AG08395 (cell line): ENCODE measurements at regions not wholly inside any gene's neighbourhood (a gene's known extent, or its start where the extent isn't known, plus 50 kb on each side); places are given as distances from the start of the nearest gene placed in this dataset.

Experiments used
- DNase-seq: peaks from one replicate; pipeline ENCODE4 v3.0.0; 2012; ENCODE audit warnings: mixed read lengths, low spot score

- no peak for DNase-seq
These were observed 50.2 kb upstream of the BCL11A start for GRCh38 chr2:60603533-60604190.

GRCh38 chr2:60604486-60605064 is 51.1 kb upstream of the BCL11A start:
- no peak for DNase-seq

GRCh38 chr2:60605866-60606265 is 52.4 kb upstream of the BCL11A start:
- DNase-seq, result no peak

- DNase-seq, result no peak
These were observed 55.2 kb upstream of the BCL11A start for GRCh38 chr2:60608679-60609078.

GRCh38 chr2:60612033-60612432 is 58.6 kb upstream of the BCL11A start:
- DNase-seq, result no peak

- no peak for DNase-seq
These were observed 60.9 kb upstream of the BCL11A start for GRCh38 chr2:60614319-60614718.

- DNase-seq, result no peak
These were observed 68.4 kb upstream of the BCL11A start for GRCh38 chr2:60621688-60622429.

- DNase-seq, result no peak
These were observed 69.6 kb upstream of the BCL11A start for GRCh38 chr2:60623040-60623439.

- no peak for DNase-seq
These were observed 74.0 kb upstream of the BCL11A start for GRCh38 chr2:60627412-60627811.

- DNase-seq, result no peak
These were observed 74.6 kb upstream of the BCL11A start for GRCh38 chr2:60628026-60628425.

- no peak for DNase-seq
These were observed 75.3 kb upstream of the BCL11A start for GRCh38 chr2:60628615-60629304.

- no peak for DNase-seq
These were observed 75.8 kb upstream of the BCL11A start for GRCh38 chr2:60629305-60629662.

- DNase-seq, result no peak
These were observed 76.4 kb upstream of the BCL11A start for GRCh38 chr2:60629801-60630385.

- no peak for DNase-seq
These were observed 80.2 kb upstream of the BCL11A start for GRCh38 chr2:60633615-60634014.

GRCh38 chr2:60634438-60634837 is 81.0 kb upstream of the BCL11A start:
- DNase-seq, result no peak

GRCh38 chr2:60641811-60642788 is 88.6 kb upstream of the BCL11A start:
- DNase-seq, result peak; percentile 28

- no peak for DNase-seq
These were observed 90.3 kb upstream of the BCL11A start for GRCh38 chr2:60643747-60644146.

GRCh38 chr2:60644951-60645350 is 91.5 kb upstream of the BCL11A start:
- no peak for DNase-seq

- DNase-seq, result no peak
These were observed 94.7 kb upstream of the BCL11A start for GRCh38 chr2:60648191-60648590.

- no peak for DNase-seq
These were observed 96.3 kb upstream of the BCL11A start for GRCh38 chr2:60649721-60650120.

- no peak for DNase-seq
These were observed 99.4 kb upstream of the BCL11A start for GRCh38 chr2:60652832-60653340.
